ENCODE measurements at regions not wholly inside any gene's neighbourhood (a gene's known extent, or its start where the extent isn't known, plus 50 kb on each side); places are given as distances from the start of the nearest gene placed in this dataset.

- TF ChIP-seq CTCF (IDR thresholded peaks at IDR 0.05; ENCODE audit: borderline replicate concordance, extremely low read depth, low read length, poor library complexity, severe bottlenecking) (no peak), EZH2 (IDR thresholded peaks at IDR 0.05; ENCODE audit: borderline replicate concordance, low read depth, low read length, severe bottlenecking) (no peak)
Observed at GRCh38 chr3:186440891-186441290, 78.9 kb upstream of the DGKG start.
